ENCODE measurements at regions not wholly inside any gene's neighbourhood (a gene's known extent, or its start where the extent isn't known, plus 50 kb on each side); places are given as distances from the start of the nearest gene placed in this dataset.
"Not testable (repeated sequence)": the region's sequence is repeated elsewhere in the genome, so short reads cannot be mapped to it uniquely, and the experiment has no call there.

DNA sequence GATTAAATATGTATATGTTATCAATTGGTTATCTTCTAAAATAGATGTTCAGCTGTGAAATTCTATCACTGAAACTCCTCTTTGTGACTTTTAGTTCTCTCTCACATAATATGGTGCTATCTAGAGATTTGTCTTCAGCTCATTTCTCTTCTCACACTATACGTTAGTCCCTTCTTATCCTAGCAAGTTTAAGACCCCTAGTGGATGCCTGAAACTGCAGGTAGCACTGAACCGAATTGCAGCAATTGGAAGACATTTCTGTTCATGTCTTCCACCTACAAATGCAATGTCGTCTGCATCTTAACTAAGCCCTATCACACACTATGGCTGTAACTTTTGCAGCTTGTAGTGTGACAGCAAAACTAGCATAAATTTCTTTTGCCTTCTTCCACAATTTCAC, 442.7 kb upstream of the POM121L12 start:
- no peak overlapping the region for H3K4me3 ChIP-seq
- DNase-seq (ENCODE audit: low spot score in 2 of 2), result no peak
- H3K27me3 ChIP-seq, result no peaks in the 10 kb centered on the region
- no peaks in the 10 kb centered on the region for H3K4me1 ChIP-seq
- H3K27ac ChIP-seq, result no peak overlapping the region
- no peaks in the 10 kb centered on the region for H3K9me3 ChIP-seq
- no peaks in the 10 kb centered on the region for H3K36me3 ChIP-seq
- intact Hi-C loops (cut with DNase I; ENCODE audit: low total_unique reads), result no loop called here
- TF ChIP-seq POLR2AphosphoS5 (IDR thresholded peaks at IDR 0.05) (no peak), POLR2A (IDR thresholded peaks at IDR 0.05) (no peak)
- TF ChIP-seq, protein P1, sequence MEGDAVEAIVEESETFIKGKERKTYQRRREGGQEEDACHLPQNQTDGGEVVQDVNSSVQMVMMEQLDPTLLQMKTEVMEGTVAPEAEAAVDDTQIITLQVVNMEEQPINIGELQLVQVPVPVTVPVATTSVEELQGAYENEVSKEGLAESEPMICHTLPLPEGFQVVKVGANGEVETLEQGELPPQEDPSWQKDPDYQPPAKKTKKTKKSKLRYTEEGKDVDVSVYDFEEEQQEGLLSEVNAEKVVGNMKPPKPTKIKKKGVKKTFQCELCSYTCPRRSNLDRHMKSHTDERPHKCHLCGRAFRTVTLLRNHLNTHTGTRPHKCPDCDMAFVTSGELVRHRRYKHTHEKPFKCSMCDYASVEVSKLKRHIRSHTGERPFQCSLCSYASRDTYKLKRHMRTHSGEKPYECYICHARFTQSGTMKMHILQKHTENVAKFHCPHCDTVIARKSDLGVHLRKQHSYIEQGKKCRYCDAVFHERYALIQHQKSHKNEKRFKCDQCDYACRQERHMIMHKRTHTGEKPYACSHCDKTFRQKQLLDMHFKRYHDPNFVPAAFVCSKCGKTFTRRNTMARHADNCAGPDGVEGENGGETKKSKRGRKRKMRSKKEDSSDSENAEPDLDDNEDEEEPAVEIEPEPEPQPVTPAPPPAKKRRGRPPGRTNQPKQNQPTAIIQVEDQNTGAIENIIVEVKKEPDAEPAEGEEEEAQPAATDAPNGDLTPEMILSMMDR (IDR thresholded peaks at IDR 0.05), result no peak

DNA sequence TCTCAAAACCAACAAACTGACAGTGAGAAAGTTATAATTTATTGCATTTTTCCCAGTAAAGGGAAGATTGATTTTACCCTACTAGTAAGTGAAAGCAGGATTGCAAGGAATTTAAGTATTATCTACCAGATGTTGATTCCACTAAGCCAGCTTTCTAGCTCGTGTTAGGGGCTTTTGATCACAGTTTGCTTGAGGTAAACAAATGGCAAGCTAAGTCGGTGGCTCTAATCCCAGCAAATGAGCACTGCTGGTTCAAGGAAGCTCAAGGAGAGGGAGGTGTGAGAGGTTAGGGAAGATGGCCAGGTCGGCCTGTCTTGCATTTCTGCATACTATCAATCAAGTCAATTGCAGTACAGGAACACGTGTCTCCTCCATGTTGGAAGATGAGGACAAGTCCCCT, 448.7 kb upstream of the POM121L12 start:
- TF ChIP-seq, protein P1 (IDR thresholded peaks at IDR 0.05), result no peak
- TF ChIP-seq POLR2AphosphoS5 (IDR thresholded peaks at IDR 0.05), result no peak
- no peak for TF ChIP-seq POLR2A (IDR thresholded peaks at IDR 0.05)
- Histone ChIP-seq H3K9me3 (peaks cover 0 to 11% of the 10 kb centered on the region in 2 donors), H3K4me1 (no peaks in the 10 kb centered on the region), H3K27me3 (no peaks in the 10 kb centered on the region), H3K36me3 (no peaks in the 10 kb centered on the region), H3K4me3 (no peak overlapping the region), H3K27ac (no peak overlapping the region)
- no peak for DNase-seq (ENCODE audit: low spot score in 2 of 2)
- intact Hi-C loops (cut with DNase I; ENCODE audit: low total_unique reads), result no loop called here

DNA sequence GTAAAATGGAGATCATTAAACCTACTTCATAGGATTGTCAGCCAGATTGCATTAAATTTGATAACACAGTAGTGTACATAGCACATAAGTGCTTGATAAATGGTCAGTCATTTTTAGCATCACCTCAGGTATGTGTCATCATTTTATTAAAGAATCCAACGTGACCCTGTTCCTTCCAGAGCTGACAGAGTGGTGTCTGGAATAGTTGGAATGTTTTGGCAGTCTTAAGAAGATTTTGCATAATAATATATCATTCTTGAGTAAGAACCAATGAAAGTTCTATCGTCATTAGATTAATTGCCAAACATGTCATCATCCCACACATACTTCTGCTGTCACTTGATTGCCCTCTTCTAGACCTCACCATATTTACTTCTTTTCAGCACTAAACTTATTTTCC, 451.4 kb upstream of the POM121L12 start:
- Histone ChIP-seq H3K27me3 (no peaks in the 10 kb centered on the region), H3K27ac (no peak overlapping the region), H3K36me3 (no peaks in the 10 kb centered on the region), H3K4me3 (no peak overlapping the region), H3K9me3 (peaks cover 0 to 11% of the 10 kb centered on the region in 2 donors), H3K4me1 (no peaks in the 10 kb centered on the region)
- no peak for DNase-seq (ENCODE audit: low spot score in 2 of 2)
- intact Hi-C loops (cut with DNase I; ENCODE audit: low total_unique reads), result no loop called here
- TF ChIP-seq POLR2AphosphoS5 (IDR thresholded peaks at IDR 0.05) (no peak), POLR2A (IDR thresholded peaks at IDR 0.05) (no peak)
- TF ChIP-seq, protein P1 (IDR thresholded peaks at IDR 0.05), result no peak

DNA sequence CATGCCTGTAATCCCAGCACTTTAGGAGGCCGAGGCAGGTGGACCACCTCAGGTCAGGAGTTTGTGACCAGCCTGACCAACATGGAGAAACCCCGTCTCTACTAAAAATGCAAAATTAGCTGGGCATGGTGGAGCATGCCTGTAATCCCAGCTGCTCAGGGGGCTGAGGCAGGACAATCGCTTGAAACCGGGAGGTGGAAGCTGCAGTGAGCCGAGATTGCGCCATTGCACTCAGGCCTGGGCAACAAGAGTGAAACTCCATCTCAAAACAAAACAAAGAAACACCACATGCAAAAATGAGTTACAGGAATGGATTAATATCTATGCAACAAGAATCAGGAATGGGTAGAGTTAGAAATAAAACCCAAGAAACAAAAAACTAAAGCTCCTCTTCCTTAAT, 462.3 kb upstream of the POM121L12 start:
- H3K4me3 ChIP-seq; H3K27ac ChIP-seq; H3K4me1 ChIP-seq; H3K36me3 ChIP-seq; DNase-seq (ENCODE audit: low spot score in 2 of 2); H3K27me3 ChIP-seq; H3K9me3 ChIP-seq; intact Hi-C loops (cut with DNase I; ENCODE audit: low total_unique reads): not testable (repeated sequence)

DNA sequence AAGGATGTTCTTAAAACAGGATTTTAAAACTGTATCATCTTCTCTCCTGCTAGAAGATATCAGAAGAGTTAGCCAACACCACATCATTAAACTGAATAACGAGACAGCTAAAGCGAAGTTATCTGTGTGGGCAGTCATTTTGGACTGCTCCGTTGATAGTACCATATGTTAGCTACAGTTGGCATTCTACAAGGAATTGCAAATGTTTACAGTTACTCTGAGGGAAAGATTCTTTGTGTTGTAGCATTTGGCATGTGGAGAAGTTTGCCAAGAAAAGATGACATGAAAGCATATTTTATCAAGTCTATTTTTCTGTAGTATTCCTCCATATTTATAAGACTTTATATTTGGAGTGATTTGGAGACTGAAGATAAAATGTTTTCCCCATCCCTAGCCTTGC, 464.4 kb upstream of the POM121L12 start:
- Histone ChIP-seq H3K4me1 (no peaks in the 10 kb centered on the region), H3K27ac (no peak overlapping the region), H3K9me3 (no peaks in the 10 kb centered on the region), H3K36me3 (no peaks in the 10 kb centered on the region), H3K4me3 (no peak overlapping the region), H3K27me3 (no peaks in the 10 kb centered on the region)
- TF ChIP-seq POLR2AphosphoS5 (IDR thresholded peaks at IDR 0.05), result no peak
- no peak for TF ChIP-seq POLR2A (IDR thresholded peaks at IDR 0.05)
- TF ChIP-seq, protein P1 (IDR thresholded peaks at IDR 0.05), result no peak
- intact Hi-C loops (cut with DNase I; ENCODE audit: low total_unique reads), result no loop called here
- DNase-seq (ENCODE audit: low spot score in 2 of 2), result no peak

DNA sequence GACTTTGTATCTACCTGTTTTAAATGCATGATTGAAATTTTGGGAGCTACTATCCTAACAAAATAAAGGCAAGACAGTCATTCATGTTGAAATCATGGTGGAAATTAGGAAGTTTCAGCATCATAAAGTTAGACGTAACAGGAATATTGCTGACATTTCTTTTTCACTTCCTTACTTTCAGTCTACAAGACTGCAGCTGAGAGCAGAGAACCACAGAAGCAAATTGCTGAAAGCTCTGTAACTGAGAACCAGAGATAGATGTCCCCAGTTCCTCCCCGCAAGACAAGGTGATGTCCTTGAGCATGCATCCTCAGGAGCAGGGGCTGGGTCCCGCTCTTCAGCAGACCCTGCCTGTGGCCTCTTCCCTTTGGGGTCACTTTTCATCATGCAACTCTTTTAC, 466.3 kb upstream of the POM121L12 start:
- Histone ChIP-seq H3K36me3 (no peaks in the 10 kb centered on the region), H3K9me3 (no peaks in the 10 kb centered on the region), H3K27me3 (no peaks in the 10 kb centered on the region), H3K4me3 (no peak overlapping the region), H3K4me1 (no peaks in the 10 kb centered on the region), H3K27ac (no peak overlapping the region)
- TF ChIP-seq POLR2A (IDR thresholded peaks at IDR 0.05) (no peak), POLR2AphosphoS5 (IDR thresholded peaks at IDR 0.05) (no peak)
- TF ChIP-seq, protein P1 (IDR thresholded peaks at IDR 0.05), result no peak
- intact Hi-C loops (cut with DNase I; ENCODE audit: low total_unique reads), result no loop called here
- no peak for DNase-seq (ENCODE audit: low spot score in 2 of 2)

Measured in breast epithelium (tissue), 4 donors.